ENCODE measurements at regions not wholly inside any gene's neighbourhood (a gene's known extent, or its start where the extent isn't known, plus 50 kb on each side); places are given as distances from the start of the nearest gene placed in this dataset.
"Not testable (repeated sequence)": the region's sequence is repeated elsewhere in the genome, so short reads cannot be mapped to it uniquely, and the experiment has no call there.

DNA sequence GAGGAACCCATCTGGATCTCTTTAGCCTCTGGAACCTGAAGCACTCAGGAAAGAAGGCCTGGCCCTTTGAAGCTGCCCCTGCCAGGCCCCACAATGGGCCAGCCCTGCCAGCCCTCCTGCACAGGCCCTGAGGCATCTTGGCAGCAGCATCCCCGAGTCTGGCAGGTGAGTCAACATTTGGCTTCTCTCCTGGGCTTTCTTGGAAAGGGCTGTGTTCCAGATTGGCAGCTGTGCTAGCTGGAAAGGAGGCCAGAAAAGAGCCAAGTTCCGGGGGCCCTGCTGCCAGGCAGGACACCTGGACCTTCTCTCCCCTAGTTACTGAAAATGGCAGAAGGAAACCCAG lies 187.2 kb downstream of the SHQ1 start:
- H3K4me3 ChIP-seq (ENCODE audit: low read depth, low read length): no peak overlapping the region

DNA sequence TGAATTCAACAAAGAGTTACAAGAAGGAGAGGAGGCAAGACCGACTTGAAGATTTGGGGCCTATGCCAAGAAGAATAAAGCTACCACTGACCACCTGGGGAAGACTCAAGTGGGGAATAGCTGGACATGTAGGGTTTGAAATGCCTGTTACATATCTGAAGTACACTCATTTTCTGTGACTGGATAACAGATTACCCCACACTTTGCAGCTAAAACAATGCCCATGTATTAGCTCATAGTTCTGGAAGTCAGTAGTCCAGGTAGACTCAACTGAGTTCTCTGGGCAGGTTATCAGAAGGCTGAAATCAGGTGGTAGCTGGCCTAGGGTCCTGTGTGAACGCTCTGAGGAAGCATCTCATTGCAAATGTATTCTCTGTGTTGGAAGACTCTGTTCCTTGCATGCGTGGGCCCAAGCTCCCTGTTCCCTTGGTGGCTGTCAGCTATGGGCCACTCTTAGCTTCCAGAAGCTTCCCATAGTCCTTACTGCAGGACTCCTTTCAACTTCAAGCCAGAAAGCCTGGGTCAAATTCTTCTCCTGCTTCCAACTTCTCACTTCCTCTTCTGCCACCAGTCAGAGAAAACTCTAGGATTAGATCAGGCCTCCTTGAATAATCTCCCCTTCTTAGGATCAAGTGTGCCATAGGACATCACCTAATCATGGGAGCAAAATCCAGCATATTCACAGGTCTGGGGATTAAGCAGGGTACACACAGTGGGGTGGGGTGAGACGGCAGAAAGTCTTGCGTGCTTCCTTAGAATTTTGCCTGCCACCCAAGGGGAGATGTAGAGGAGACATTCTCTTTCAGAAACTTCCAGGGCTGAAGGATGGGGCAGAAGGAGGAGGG lies 187.8 kb downstream of the SHQ1 start:
- H3K4me3 ChIP-seq (ENCODE audit: low read depth, low read length): no peak overlapping the region

DNA sequence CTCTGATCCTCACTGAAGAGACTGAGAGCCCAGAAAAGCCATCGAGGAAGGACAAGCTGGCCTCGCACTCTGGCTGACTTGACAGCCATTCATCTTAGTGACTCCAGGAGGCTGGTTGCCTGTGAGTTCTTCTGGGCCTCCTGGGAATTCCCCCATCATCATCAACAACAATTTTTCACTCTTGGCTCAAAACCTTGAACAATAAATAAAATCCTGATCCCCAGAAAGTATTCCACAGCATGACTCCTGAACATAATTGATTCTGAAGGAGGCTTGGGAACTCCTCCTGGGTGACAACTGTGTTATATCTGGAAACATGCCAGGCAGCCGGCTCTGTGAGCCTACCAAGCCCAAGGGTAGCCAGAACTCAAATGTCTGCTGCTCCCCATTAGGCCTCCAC lies 188.6 kb downstream of the SHQ1 start:
- H3K4me3 ChIP-seq (ENCODE audit: low read depth, low read length): no peak overlapping the region

DNA sequence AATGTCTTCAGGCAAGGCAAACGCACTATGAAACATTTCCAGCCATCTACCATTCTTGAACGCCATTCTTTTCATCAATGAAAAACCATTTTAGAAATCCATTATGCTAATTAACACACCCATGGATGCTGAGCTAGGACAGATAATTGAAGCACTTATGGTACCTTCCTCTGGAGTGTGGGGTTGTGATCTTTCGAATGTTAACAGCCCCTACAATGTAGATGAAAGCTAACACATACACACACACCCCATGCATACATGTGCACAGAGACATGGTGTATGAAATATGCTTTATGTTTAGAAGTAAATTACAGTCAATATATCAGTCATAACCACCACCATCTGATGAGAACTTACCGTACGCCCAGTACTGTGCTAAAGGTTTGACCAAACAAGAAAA lies 189.1 kb downstream of the SHQ1 start:
- no peak overlapping the region for H3K4me3 ChIP-seq (ENCODE audit: low read depth, low read length)

DNA sequence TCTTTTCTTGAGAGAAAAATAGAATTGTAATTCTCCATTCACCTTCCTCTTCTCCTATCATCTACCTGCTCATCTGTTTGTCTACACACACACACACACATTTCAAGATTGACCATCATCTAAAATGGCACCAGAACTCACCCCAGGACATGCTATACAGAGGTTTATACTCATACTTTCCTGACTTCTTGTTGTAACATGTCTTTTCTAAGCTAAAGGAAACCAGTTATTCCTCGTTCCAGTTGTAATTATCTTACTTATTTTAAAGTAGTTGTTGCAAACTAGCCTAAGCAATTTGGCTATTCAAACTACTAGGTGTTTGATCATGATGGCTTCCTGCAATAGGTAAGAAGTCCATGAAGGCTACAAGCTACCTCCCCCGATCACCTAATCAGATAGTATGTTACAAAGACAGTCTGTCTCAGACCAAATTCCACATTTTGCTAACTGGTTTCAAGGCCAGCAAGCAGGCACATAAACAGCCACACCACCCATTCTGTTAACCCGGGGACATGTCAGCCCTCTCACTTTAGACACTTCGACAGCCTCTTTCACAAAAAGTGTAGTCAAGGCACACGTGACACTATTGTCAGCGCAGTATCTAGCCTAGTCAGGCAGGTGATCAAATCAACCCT lies 189.7 kb downstream of the SHQ1 start:
- H3K4me3 ChIP-seq (ENCODE audit: low read depth, low read length): no peak overlapping the region

DNA sequence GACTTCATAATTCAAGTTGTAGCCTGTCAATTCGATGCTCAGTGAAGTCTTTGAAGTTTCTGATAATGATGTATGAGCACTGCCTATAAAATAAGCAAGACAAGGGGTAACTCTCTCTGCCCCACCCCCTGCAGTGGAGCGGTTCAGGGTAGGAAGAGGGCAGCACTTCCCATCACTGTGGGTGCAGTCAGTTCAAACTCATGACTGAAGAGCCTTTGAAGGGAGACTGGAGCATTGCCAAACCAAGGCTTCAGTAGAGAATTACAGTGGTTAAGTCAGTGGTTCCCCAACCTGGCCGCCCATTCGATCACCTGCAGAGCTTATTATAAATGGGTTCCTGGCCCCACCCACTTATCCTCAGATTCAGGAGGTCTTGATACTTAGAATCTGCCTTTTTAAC lies 190.6 kb downstream of the SHQ1 start:
- no peak overlapping the region for H3K4me3 ChIP-seq (ENCODE audit: low read depth, low read length)

DNA sequence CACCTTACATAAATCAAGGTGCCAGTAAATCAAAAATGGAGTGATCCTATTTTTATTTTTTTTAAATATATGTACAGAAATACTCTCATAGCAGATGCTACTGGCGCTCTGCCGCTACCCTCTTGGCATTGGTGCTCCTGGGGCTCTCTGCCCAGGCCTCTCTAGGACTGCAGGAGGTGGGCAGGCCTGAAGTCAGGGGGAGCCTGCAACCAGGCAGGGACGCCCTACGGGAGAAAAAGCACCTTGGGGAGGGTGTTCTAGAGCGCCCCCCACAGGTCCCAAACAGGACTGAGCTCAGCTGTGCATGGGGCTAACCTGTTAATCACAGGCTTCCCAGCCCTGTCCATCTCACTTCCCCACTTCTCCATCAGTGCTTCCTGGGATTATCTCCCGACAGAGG lies 192.5 kb downstream of the SHQ1 start:
- no peak overlapping the region for H3K4me3 ChIP-seq (ENCODE audit: low read depth, low read length)

DNA sequence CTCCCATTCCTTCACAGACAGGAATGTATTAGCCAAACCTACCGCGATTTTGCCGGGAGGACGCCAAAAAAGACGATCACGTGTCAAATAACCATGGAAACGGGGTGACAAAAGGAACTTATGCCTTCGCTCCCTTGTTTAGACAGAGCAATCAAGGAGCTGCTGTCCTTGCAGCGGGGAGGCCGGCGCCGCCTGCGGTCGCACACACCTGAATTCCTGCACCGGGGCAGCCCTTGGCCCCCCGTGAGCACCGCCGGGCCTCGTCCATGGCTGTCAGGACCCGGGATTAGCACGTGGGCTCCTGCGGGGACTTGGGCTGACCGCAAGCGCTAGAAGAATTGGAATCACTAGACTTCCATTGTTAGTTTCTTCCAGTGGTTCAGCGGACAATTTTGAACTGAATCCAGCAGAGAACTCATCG lies 193.1 kb downstream of the SHQ1 start:
- H3K4me3 ChIP-seq (ENCODE audit: low read depth, low read length): no peak overlapping the region

DNA sequence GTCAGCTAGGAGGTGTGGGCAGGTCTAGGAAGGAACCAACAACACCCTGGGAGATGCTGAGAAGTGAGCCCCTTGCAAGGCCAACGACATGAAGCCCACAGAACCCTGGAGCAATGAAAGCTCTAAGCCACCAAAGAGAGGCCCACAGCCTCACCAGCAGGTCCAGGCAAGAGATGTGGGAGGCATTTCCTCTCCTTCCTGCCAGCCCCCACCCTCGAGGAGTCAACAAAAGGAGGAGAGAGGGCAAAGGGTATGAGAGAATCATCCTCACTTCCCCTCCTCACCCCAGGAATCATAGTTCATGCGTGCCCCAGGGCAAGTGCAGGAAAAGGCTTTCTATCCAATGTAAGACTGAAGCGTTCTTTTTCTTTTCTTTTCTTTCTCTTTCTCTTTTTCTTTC lies 195.8 kb downstream of the SHQ1 start:
- H3K4me3 ChIP-seq (ENCODE audit: low read depth, low read length): no peak overlapping the region

DNA sequence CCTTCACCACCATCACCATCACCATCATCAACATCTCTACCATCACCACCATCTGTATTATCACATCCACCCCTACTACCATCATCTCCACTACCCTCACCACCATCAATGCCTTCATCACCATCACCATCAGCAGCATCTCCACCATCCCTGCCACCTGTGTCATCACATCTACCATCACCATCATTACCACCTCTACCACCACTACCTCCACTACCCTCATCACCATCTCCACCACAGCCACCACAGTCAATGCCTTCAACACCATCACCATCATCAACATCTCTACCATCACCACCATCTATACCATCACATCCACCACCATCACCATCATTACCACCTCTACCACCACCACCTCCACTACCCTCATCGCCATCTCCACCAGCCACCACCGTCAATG lies 196.7 kb downstream of the SHQ1 start:
- no peak overlapping the region for H3K4me3 ChIP-seq (ENCODE audit: low read depth, low read length)

DNA sequence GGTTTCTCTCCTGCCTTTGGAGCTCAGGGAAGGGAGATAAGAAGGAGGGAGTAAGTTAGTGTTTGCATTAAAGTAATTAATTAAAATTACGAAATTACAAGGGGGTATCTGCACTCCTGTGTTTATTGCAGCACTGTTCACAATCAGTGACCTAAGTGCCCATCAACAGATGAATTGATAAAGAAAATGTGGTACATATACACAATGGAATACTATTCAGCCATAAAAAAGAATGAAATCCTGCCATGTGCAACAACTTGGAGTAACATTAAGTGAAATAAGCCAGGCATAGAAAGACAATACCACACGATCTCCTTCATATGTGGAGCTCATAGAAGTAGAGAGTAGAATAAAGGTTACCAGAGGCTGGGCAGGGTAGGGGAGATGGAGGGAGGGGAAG lies 202.0 kb downstream of the SHQ1 start:
- no peak overlapping the region for H3K4me3 ChIP-seq (ENCODE audit: low read depth, low read length)

DNA sequence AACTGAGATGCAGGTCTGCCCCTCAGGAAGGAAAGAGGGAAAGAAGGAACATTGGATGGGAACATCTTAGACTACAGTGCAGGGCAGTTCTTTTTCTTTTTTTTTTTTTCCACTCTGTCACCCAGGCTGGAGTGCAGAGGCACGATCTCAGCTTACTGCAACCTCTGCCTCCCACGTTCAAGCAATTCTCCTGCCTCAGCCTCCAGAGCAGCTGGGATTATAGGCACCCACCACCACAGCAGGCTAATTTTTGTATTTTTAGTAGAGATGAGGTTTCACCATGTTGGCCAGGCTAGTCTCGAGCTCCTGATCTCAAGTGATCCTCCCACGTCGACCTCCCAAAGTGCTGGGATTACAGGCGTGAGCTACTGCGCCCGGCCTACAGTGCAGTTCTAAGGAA lies 204.6 kb downstream of the SHQ1 start:
- not testable (repeated sequence) for H3K4me3 ChIP-seq (ENCODE audit: low read depth, low read length)

DNA sequence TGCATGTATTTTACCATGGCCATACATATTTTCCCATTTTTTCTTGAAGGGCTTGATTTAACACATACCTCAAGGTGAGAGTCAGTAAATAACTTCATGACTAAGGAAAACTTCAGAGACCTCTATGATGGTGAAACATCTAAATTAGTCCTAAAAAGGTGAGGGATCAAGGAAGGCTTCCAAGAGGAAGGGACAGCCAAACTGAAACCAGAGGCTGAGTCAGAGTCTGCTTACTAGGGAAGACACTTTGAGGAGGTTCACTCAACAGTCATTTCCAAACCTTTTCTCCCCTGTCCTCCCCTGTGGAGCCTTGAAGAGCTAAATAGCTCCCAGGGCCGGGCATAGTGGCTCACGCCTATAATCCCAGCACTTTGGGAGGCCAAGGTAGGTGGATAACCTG lies 206.6 kb downstream of the SHQ1 start:
- H3K4me3 ChIP-seq (ENCODE audit: low read depth, low read length): no peak overlapping the region

DNA sequence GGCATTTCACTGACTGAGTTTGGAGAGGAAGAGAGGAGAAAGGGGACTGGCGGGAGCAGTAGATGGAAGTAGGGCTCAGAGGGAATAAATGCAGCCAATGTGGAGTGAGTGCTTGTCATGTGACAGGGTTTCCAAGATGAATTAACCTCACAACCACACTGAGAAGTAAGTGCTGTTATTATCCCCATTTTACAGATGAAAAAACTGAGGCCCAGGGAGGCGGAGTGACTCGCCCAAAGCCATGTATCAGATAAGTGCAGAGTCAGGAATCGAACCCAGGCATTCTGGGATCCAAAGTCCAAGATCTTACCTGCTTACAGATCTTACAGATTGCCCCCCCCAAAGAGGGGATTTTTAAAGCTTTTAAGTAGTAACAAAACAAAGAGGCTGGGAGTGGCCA lies 207.2 kb downstream of the SHQ1 start:
- H3K4me3 ChIP-seq (ENCODE audit: low read depth, low read length): no peak overlapping the region

DNA sequence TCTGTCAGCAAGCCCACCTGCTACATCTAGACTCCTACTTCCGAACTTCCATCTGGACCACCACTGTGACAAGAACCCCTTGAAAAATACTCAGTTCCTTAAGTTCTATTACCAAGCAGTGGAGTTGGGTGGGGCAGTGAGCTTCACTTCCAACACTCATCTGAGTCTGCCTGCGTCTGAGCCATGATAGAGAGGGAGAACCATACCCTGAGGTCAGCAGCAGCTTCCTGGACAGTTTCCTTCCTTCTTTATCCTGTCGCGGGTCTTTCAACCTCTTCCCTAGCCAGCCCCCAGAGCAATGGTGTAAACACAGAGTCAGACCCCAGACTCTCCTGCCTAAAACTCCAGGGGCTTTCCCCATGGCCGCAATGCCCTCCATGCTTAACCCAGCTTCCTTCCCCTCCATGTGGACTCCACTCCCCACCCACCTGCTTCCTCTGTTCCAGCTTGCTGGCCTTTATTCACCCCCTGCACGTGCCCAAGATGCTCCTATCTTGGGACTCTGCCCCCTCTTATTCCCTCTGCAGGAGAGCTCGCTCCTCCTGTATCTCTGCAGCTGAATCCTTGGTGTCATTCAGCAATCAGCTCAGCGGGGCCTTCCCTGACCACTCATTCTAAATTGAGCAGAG lies 211.2 kb downstream of the SHQ1 start:
- H3K4me3 ChIP-seq (ENCODE audit: low read depth, low read length): no peak overlapping the region

DNA sequence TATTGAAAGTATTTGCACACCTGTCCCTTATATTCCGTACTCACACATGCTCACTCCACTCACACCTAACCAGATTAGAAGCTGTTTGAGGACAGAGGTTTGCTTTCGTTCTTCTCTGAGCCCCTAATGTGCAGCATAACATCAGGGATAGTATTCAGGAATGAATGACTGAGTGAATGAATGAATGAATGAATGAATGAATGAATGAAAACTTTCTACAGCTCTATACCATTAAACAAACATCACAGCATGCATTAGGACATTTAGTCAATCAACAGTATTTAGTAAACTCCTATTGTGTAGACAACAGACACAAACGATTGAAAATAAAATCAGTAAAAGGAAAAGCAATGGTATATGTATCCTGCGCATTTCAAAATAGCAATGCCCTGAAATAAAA lies 212.7 kb downstream of the SHQ1 start:
- H3K4me3 ChIP-seq (ENCODE audit: low read depth, low read length): no peak overlapping the region

DNA sequence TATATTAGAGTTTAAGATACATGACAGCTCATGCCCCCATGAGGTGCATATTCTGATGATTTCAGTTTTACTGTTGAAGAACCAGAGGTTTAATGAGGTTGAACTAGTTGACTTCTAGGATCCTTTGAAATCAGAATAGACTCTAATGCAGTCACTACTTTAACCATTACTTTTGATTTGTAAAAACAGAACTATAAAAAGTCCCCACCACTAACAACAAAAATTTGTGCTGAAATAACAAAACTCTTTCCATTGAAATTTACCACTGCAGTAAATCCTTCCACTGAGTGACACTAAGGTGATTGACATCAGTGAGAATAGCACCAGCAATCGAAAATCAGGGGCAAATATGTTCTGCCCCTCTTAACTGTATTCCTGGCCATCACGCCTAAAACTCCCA lies 214.1 kb downstream of the SHQ1 start:
- H3K4me3 ChIP-seq (ENCODE audit: low read depth, low read length): no peak overlapping the region

DNA sequence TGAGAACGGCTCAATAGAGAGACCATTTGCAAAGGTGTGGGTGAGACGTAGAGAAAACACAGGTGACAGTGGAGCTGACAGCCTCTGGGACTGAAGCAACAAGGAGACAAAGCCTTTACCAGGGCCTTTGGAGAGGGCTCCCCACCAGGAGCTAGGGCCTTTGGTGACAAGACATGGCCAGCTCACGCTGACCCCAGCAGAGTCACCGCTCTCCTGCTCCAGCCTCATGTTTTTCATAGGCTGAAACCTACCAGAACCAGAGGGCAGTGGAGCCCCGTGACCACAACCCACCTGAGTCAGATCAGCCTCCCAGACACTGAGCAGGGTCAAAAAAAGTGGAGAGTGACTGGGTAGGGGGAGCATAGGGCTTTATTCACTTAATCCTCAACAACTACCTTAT lies 214.7 kb downstream of the SHQ1 start:
- no peak overlapping the region for H3K4me3 ChIP-seq (ENCODE audit: low read depth, low read length)

DNA sequence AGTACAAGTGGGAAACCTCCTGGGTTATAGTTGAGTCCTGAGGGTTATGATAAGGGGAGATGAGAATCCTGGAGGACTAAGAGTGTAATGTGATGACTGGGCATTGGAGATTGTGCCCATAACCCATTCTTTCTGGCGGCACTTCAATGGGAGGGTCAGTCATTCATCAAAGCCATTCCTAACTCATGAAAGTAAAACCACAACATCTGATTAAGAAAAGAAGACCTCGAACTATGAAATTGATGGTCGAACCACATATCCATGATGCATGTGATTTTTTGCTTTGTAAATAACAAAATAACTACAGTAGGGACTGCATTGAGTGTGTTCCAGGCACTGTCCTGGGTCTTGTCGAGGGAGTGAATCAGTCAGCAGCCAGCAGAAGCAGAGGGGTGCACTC lies 215.1 kb downstream of the SHQ1 start:
- H3K4me3 ChIP-seq (ENCODE audit: low read depth, low read length): no peak overlapping the region

DNA sequence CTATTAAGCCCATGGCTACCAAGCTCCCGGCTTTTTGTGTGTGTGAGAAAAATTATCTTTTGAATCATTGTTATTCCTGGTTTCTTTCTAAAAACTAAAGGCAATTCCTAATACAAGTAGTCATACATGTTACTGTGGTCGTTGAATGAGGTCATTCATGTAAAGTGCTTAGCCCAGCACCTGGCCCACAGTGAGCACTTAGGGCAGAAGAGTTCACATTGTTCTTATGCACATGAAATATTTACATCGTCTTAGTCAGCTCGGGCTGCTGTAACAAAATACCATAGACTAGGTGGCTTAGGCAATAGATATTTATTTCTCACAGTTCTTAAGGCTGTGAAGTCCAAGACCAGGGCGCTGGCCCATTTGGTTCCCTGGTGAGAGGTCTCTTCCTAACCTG lies 216.1 kb downstream of the SHQ1 start:
- no peak overlapping the region for H3K4me3 ChIP-seq (ENCODE audit: low read depth, low read length)

DNA sequence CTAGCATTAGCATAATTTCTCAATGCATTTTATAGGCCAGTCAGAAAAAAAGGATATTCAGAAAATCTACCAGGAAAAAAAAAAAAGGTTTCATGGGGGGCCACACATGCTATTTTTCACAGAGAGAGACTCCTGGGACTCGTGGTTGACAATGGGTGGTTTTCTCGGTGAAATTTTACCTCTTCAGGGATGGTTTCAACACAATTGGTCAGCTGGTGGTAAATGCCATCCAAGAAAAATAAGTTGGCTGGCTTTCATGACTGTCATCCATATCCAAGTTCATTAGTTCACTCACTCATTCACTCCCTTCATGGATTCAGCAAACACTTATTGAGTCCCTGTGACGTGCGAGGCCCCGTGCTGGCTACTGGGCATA lies 217.3 kb downstream of the SHQ1 start:
- H3K4me3 ChIP-seq (ENCODE audit: low read depth, low read length): no peak overlapping the region

DNA sequence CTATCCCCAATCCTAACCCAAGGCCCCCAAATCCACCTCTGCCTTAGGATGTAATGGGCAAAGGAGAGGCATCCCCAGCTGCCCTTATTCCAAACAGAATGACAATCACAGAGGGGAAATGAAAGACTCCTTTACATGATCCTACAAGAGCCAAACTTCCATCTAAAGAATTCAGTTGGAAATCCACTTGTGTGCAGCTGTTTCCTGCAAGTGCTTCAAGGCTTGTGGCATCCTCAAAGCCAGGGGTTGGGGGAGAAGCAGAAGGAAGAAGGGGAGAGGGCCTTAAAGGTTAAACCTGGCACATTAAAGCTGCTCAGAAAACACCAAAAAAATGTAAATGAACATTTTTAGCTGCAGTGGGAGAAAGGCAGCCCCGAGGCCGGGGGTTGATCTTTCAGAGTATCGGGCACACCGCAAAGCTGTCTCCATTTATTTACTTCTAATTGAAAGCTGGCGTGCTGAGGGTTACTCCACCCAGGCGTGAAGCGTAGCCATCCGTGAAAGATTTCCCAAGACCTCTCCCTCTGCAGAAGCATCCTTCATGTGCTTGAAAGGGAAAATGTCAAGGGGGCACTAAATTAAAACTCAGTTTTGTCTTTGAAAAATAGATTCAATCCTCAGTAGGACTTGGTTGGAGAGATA lies 217.8 kb downstream of the SHQ1 start:
- no peak overlapping the region for H3K4me3 ChIP-seq (ENCODE audit: low read depth, low read length)

Data from iPS-11a (cell line).